Upper lobe of left lung (tissue), 6 donors: ENCODE measurements at regions not wholly inside any gene's neighbourhood (a gene's known extent, or its start where the extent isn't known, plus 50 kb on each side); places are given as distances from the start of the nearest gene placed in this dataset.

Source experiments
- ATAC-seq, 2 donors: fragments of 200-7000 bp; cut with Tn5 transposase; one replicate each; pipeline ENCODE4 v1.9.1; 2022; ENCODE audit warnings: mild to moderate bottlenecking in 2 of 2, moderate library complexity in 2 of 2; ENCODE audit not compliant: low FRiP score in 2 of 2
- DNase-seq, 2 donors: peaks; one replicate each; pipeline ENCODE4 v3.0.0-alpha.2; 2019 to 2020
- H3K27ac ChIP-seq, 4 donors: fragments of 200-600 bp; sonication (generic); one replicate each; pipeline ENCODE4 v1.5.1; 2016 to 2019
- H3K27me3 ChIP-seq, 4 donors: fragments of 200-600 bp; sonication (generic); one replicate each; pipeline ENCODE4 v1.5.1; 2017 to 2019
- H3K36me3 ChIP-seq, 4 donors: fragments of 200-600 bp; sonication (generic); one replicate each; pipeline ENCODE4 v1.5.1; 2016 to 2019
- H3K4me1 ChIP-seq, 4 donors: fragments of 200-600 bp; sonication (generic); one replicate each; pipeline ENCODE4 v1.5.1; 2018 to 2019
- H3K4me3 ChIP-seq, 4 donors: fragments of 200-600 bp; sonication (generic); one replicate each; pipeline ENCODE4 v1.5.1; 2017 to 2019; ENCODE audit warnings: mild to moderate bottlenecking in 2 of 4, moderate library complexity in 1 of 4
- H3K9me3 ChIP-seq, 4 donors: fragments of 200-600 bp; sonication (generic); one replicate each; pipeline ENCODE4 v1.5.1; 2018 to 2019
- CTCF ChIP-seq, 6 experiments: fragments of 450-650 bp in 4 of 6; fragments of 200-600 bp in 2 of 6; sonication (generic) in 2 of 6; IDR thresholded peaks; one replicate each; pipeline ENCODE4 v1.5.1; 2016 to 2019; ENCODE audit warnings: antibody characterized with exemption in 6 of 6
- EP300 ChIP-seq, 4 donors: sonication (generic); formaldehyde crosslinking; IDR thresholded peaks; one replicate each; pipeline ENCODE4 v1.5.1; 2017; ENCODE audit warnings: antibody characterized with exemption in 4 of 4, control low read depth in 2 of 4
- POLR2A ChIP-seq, 4 donors: fragments of 450-650 bp; IDR thresholded peaks; one replicate each; pipeline ENCODE4 v1.5.1; 2016 to 2017; ENCODE audit warnings: antibody characterized with exemption in 4 of 4, mild to moderate bottlenecking in 2 of 4
- POLR2AphosphoS5 ChIP-seq, 2 donors: sonication (generic); formaldehyde crosslinking; IDR thresholded peaks; one replicate each; pipeline ENCODE4 v1.5.1; 2017; ENCODE audit warnings: antibody characterized with exemption in 2 of 2
- WGBS, 2 donors: methylation state at CpG; one replicate each; pipeline ENCODE4 v1.1.5; 2017 to 2018; 5-methylcytosine and 5-hydroxymethylcytosine counted together
- donor health status: DM: no; HTN: no; CAD: no; lungs with moderate emphysema.
- donor health status: DM: no; HTN: yes; CAD: no; lungs with severe emphysema.

DNA sequence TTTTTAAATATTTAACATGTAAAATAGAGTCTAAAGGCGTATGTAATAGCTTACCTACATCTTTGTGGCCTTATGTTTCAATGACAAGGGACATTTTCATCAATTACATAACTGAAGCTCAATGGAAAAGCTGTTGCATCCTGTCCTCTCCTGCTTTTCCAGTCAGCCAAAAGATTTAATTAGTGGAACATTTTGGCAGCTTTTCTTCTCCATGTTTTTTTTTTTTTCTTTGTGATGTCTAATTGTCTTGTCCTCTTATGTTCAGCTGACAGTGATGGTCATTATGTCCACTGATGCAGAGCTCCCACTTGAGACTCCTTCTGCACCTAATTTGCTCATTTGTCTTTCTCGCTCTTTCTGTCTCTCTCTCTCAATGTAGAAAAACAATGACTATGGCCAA, 422.2 kb downstream of the GABRG1 start:
- H3K9me3 ChIP-seq = no peaks in the 10 kb centered on the region
- no peaks in the 10 kb centered on the region for H3K4me1 ChIP-seq
- ATAC-seq (no peak), DNase-seq (no peak)
- WGBS, 2 donors = 70 to 77% methylated on average over 2 of the region's 2 CpGs
- TF ChIP-seq POLR2A (IDR thresholded peaks at IDR 0.05) = no peak
- no peak for TF ChIP-seq POLR2AphosphoS5 (IDR thresholded peaks at IDR 0.05)
- no peak for TF ChIP-seq CTCF (IDR thresholded peaks at IDR 0.05)
- no peak for TF ChIP-seq EP300 (IDR thresholded peaks at IDR 0.05)
- no peaks in the 10 kb centered on the region for H3K27me3 ChIP-seq
- no peak overlapping the region for H3K27ac ChIP-seq
- no peak overlapping the region for H3K4me3 ChIP-seq
- no peaks in the 10 kb centered on the region for H3K36me3 ChIP-seq

GRCh38 chr4:45693746-45694145, 430.1 kb downstream of the GABRG1 start:
- no peaks in the 10 kb centered on the region for H3K27me3 ChIP-seq
- ATAC-seq = no peak

GRCh38 chr4:45692131-45692735, 431.6 kb downstream of the GABRG1 start:
- Histone ChIP-seq H3K36me3 (no peaks in the 10 kb centered on the region), H3K9me3 (no peaks in the 10 kb centered on the region), H3K27ac (no peak overlapping the region), H3K4me3 (no peak overlapping the region), H3K4me1 (no peaks in the 10 kb centered on the region), H3K27me3 (no peaks in the 10 kb centered on the region)
- TF ChIP-seq EP300 (IDR thresholded peaks at IDR 0.05) (no peak), POLR2AphosphoS5 (IDR thresholded peaks at IDR 0.05) (no peak), CTCF (IDR thresholded peaks at IDR 0.05) (no peak), POLR2A (IDR thresholded peaks at IDR 0.05) (no peak)
- ATAC-seq (no peak), DNase-seq (no peak)
- 76 to 78% methylated on average over 4 of the region's 4 CpGs for WGBS, 2 donors

More at GRCh38 chr4:45693746-45694145, 430.1 kb downstream of the GABRG1 start:
- no peaks in the 10 kb centered on the region for H3K36me3 ChIP-seq
- no peak overlapping the region for H3K27ac ChIP-seq
- no peaks in the 10 kb centered on the region for H3K4me1 ChIP-seq
- no peaks in the 10 kb centered on the region for H3K9me3 ChIP-seq
- TF ChIP-seq EP300 (IDR thresholded peaks at IDR 0.05) = no peak
- no peak for TF ChIP-seq POLR2A (IDR thresholded peaks at IDR 0.05)
- no peak for TF ChIP-seq POLR2AphosphoS5 (IDR thresholded peaks at IDR 0.05)
- no peak for TF ChIP-seq CTCF (IDR thresholded peaks at IDR 0.05)
- no peak for DNase-seq
- H3K4me3 ChIP-seq = no peak overlapping the region

DNA sequence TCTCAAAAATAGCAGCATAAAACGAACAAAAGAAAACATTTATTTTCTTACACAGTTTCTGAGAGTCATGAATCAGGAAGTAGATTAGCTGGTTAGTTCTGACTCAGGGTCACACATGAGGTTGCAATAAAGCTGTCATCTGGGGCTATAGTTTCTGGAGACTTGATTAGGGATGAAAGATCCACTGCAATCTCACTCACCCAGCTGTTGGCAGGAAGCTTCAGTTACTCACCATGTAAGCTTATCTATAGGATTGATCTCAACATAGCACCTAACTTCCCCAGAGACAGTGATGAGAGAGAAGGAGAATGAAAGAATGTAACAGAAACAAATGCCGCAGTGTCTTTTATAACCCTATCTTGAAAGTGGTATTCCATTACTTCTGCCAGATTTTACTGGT, 435.5 kb downstream of the GABRG1 start:
- TF ChIP-seq POLR2AphosphoS5 (IDR thresholded peaks at IDR 0.05) (no peak), CTCF (IDR thresholded peaks at IDR 0.05) (no peak), POLR2A (IDR thresholded peaks at IDR 0.05) (no peak), EP300 (IDR thresholded peaks at IDR 0.05) (no peak)
- no peaks in the 10 kb centered on the region for H3K27me3 ChIP-seq
- WGBS, 2 donors = 46% methylated on average over 2 of the region's 2 CpGs
- H3K4me3 ChIP-seq = no peak overlapping the region
- no peaks in the 10 kb centered on the region for H3K9me3 ChIP-seq
- H3K27ac ChIP-seq = no peak overlapping the region
- H3K36me3 ChIP-seq = no peaks in the 10 kb centered on the region
- no peaks in the 10 kb centered on the region for H3K4me1 ChIP-seq
- no peak for ATAC-seq
- DNase-seq = no peak

DNA sequence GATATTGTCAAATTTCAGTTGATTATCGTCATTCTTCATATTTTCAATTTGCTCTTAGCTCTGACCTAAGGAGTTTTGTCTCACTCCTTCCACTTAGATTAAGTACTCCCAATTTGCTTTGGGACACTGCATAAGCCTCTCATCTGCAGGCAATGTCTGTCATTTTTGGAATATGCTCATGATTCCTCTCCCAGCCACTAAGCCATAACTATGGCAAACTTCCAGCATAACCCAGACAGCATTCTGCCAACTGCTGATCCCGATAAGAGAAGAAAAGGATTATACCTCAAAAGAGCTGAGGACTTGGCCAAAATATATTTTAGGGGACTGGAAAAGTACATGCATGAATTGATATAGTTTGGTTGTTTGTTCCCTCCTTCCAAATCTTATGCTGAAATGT, 444.4 kb downstream of the GABRG1 start:
- Histone ChIP-seq H3K36me3 (no peaks in the 10 kb centered on the region), H3K4me1 (no peaks in the 10 kb centered on the region), H3K9me3 (no peaks in the 10 kb centered on the region), H3K27me3 (no peaks in the 10 kb centered on the region), H3K4me3 (no peak overlapping the region), H3K27ac (no peak overlapping the region)
- WGBS, 2 donors = 78 to 80% methylated on average over 2 of the region's 2 CpGs
- no peak for DNase-seq
- TF ChIP-seq EP300 (IDR thresholded peaks at IDR 0.05) (no peak), POLR2AphosphoS5 (IDR thresholded peaks at IDR 0.05) (no peak), CTCF (IDR thresholded peaks at IDR 0.05) (no peak)
- ATAC-seq = no peak
